HL-60 (cell line): ENCODE measurements at regions not wholly inside any gene's neighbourhood (a gene's known extent, or its start where the extent isn't known, plus 50 kb on each side); places are given as distances from the start of the nearest gene placed in this dataset.

Experiments used
- DNase-seq, 2 experiments: peaks; one replicate each; pipeline ENCODE4 v3.0.0-alpha.2; 2010 to 2020; ENCODE audit warnings: low read depth in 1 of 2, low spot score in 1 of 2
- H3K27ac ChIP-seq: fragments of 250-450 bp; sonication (Bioruptor Pico); replicated peaks from 2 replicates; pipeline ENCODE4 v1.5.1; 2020; ENCODE audit warnings: mild to moderate bottlenecking, moderate library complexity
- H3K27me3 ChIP-seq: fragments of 250-450 bp; sonication (Bioruptor Pico); 2 replicates; pipeline ENCODE4 v1.5.1; 2021; ENCODE audit warnings: mild to moderate bottlenecking, moderate library complexity; ENCODE audit not compliant: insufficient read depth, poor library complexity, severe bottlenecking
- H3K4me3 ChIP-seq: replicated peaks from 2 replicates; pipeline ENCODE4 v1.5.1; 2011; ENCODE audit warnings: mild to moderate bottlenecking, control low read depth, low read length; ENCODE audit not compliant: insufficient read depth
- GABPA ChIP-seq: IDR thresholded peaks from 2 replicates; pipeline ENCODE4 v1.6.1; 2012; ENCODE audit warnings: low read depth
- POLR2AphosphoS5 ChIP-seq: IDR thresholded peaks from 2 replicates; pipeline ENCODE4 v1.6.1; 2012; ENCODE audit warnings: low read depth
- SPI1 ChIP-seq: IDR thresholded peaks from 2 replicates; pipeline ENCODE4 v1.6.1; 2012; ENCODE audit warnings: low read depth, mild to moderate bottlenecking, borderline replicate concordance
- TF ChIP-seq, protein P1 (sequence below): IDR thresholded peaks from 2 replicates; pipeline ENCODE4 v1.6.1; 2012; ENCODE audit warnings: low read depth; ENCODE audit not compliant: insufficient replicate concordance
- TF ChIP-seq, protein P2 (sequence below): IDR thresholded peaks from one replicate; pipeline ENCODE4 v1.5.1; 2011; ENCODE audit warnings: low read length, control low read depth, inconsistent platforms; ENCODE audit not compliant: insufficient read depth

DNA sequence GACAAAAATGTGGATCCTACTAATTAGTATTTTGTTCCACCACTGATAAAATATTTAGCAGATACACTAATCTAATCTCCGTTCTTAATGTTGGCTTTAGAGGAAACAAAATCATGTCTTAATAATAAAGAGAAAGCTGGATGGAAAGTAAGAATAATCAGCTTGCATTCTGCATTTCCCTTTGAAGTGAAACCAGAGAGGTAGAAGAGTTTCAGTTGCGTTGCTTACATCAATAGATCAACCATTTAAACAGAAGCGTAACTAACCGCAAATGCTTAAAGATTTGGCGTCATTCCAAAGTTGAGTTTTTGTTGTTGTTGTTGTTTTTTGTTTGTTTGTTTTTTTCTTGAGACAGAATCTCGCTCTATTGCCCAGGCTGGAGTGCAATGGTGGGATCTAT lies 168.9 kb downstream of the TRIML1 start:
- TF ChIP-seq GABPA, result no peak
- no peak for TF ChIP-seq POLR2AphosphoS5
- TF ChIP-seq, protein P1, sequence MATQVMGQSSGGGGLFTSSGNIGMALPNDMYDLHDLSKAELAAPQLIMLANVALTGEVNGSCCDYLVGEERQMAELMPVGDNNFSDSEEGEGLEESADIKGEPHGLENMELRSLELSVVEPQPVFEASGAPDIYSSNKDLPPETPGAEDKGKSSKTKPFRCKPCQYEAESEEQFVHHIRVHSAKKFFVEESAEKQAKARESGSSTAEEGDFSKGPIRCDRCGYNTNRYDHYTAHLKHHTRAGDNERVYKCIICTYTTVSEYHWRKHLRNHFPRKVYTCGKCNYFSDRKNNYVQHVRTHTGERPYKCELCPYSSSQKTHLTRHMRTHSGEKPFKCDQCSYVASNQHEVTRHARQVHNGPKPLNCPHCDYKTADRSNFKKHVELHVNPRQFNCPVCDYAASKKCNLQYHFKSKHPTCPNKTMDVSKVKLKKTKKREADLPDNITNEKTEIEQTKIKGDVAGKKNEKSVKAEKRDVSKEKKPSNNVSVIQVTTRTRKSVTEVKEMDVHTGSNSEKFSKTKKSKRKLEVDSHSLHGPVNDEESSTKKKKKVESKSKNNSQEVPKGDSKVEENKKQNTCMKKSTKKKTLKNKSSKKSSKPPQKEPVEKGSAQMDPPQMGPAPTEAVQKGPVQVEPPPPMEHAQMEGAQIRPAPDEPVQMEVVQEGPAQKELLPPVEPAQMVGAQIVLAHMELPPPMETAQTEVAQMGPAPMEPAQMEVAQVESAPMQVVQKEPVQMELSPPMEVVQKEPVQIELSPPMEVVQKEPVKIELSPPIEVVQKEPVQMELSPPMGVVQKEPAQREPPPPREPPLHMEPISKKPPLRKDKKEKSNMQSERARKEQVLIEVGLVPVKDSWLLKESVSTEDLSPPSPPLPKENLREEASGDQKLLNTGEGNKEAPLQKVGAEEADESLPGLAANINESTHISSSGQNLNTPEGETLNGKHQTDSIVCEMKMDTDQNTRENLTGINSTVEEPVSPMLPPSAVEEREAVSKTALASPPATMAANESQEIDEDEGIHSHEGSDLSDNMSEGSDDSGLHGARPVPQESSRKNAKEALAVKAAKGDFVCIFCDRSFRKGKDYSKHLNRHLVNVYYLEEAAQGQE, result no peak
- TF ChIP-seq, protein P2, sequence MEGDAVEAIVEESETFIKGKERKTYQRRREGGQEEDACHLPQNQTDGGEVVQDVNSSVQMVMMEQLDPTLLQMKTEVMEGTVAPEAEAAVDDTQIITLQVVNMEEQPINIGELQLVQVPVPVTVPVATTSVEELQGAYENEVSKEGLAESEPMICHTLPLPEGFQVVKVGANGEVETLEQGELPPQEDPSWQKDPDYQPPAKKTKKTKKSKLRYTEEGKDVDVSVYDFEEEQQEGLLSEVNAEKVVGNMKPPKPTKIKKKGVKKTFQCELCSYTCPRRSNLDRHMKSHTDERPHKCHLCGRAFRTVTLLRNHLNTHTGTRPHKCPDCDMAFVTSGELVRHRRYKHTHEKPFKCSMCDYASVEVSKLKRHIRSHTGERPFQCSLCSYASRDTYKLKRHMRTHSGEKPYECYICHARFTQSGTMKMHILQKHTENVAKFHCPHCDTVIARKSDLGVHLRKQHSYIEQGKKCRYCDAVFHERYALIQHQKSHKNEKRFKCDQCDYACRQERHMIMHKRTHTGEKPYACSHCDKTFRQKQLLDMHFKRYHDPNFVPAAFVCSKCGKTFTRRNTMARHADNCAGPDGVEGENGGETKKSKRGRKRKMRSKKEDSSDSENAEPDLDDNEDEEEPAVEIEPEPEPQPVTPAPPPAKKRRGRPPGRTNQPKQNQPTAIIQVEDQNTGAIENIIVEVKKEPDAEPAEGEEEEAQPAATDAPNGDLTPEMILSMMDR, result no peak
- TF ChIP-seq SPI1, result no peak
- no peak overlapping the region for H3K27ac ChIP-seq

DNA sequence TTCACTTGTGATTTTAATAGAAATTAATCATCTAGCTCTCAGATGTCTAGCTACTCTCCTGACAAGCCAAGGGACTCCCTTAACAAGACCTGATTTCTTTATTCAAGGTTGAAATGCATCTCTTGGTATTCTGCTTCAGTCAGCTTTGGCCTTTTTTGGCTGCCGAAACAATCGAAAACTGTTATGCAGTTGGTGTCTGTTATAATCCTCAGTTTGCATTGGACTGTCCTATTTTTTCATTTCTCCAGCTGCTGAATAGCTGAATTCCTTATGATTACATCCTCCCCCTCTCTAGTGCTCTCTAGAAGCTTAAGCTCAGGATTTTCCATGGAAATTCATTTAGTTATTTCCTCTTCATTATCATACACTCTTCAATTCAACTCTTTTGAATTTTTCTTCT lies 177.2 kb downstream of the TRIML1 start:
- Histone ChIP-seq H3K4me3 (no peak overlapping the region), H3K27ac (no peak overlapping the region), H3K27me3 (no peaks in the 10 kb centered on the region)
- DNase-seq, result no peak
- no peak for TF ChIP-seq GABPA
- no peak for TF ChIP-seq SPI1
- TF ChIP-seq, protein P2, result no peak
- TF ChIP-seq, protein P1, result no peak
- TF ChIP-seq POLR2AphosphoS5, result no peak

More for the DNA sequence above, 168.9 kb downstream of the TRIML1 start:
- DNase-seq, result no peak
- no peaks in the 10 kb centered on the region for H3K27me3 ChIP-seq
- H3K4me3 ChIP-seq, result no peak overlapping the region

DNA sequence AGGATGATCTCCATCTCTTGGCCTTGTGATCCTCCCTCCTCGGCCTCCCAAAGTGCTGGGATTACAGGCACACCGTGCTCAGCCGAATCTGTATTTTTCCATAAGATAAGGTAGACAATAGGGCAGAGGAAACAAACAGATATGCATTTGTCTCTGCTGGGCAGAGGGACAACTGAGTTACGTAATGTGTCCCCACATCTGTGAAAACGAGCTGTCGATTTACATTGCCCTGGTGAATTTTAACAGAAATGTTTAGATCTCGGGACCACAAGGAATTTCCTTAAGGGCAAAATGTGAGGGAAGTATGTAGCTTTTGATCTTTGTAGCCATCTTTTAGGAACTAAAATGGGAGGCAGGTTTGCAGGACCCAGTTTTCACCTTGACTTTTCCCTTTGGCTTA lies 189.7 kb downstream of the TRIML1 start:
- TF ChIP-seq, protein P2, result no peak
- Histone ChIP-seq H3K27ac (no peak overlapping the region), H3K4me3 (no peak overlapping the region), H3K27me3 (no peaks in the 10 kb centered on the region)
- no peak for DNase-seq

DNA sequence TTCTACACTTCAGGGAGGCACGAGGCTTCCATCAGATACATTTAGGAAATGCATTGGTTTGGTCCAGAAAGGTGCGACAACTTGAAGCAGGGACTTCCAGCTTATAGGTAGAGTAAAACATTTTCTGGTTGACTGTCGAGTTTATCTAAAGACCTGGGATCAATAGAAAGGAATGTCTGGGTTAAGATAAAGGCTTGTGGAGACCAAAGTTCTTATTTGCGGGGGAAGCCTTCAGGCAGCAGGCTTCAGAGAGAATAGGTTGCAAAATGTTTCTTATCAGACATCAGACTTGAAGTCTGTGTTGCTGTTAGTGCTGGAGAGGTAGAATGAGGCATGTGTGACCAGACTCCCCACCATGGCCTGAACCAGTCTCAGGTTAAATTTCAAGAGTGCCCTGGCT lies 190.3 kb downstream of the TRIML1 start:
- no peak for DNase-seq
- H3K27ac ChIP-seq, result no peak overlapping the region
- no peak overlapping the region for H3K4me3 ChIP-seq
- TF ChIP-seq, protein P2, result no peak
- TF ChIP-seq, protein P1, result no peak
- TF ChIP-seq SPI1, result no peak
- no peak for TF ChIP-seq POLR2AphosphoS5
- no peak for TF ChIP-seq GABPA
- no peaks in the 10 kb centered on the region for H3K27me3 ChIP-seq
